PFSK-1 (cell line): ENCODE measurements at regions not wholly inside any gene's neighbourhood (a gene's known extent, or its start where the extent isn't known, plus 50 kb on each side); places are given as distances from the start of the nearest gene placed in this dataset.

Source experiments
- FOXP2 ChIP-seq: optimal IDR thresholded peaks from 2 replicates; pipeline ENCODE3; 2011; ENCODE audit warnings: borderline replicate concordance, control low read depth, inconsistent platforms; ENCODE audit not compliant: insufficient read depth; ENCODE audit errors: extremely low read length, extremely low read depth
- POLR2AphosphoS5 ChIP-seq: IDR thresholded peaks from 2 replicates; pipeline ENCODE4 v1.6.1; 2012; ENCODE audit warnings: low read depth, mild to moderate bottlenecking, control low read depth, low read length, moderate library complexity
- TAF1 ChIP-seq: IDR thresholded peaks from 2 replicates; pipeline ENCODE4 v1.6.1; 2012; ENCODE audit warnings: low read length, control low read depth, borderline replicate concordance; ENCODE audit not compliant: insufficient read depth
- TF ChIP-seq, protein P1 (sequence below), 2 experiments: IDR thresholded peaks; 2 replicates each; pipeline versions ENCODE4 v1.6.1 to v1.8.0; 2011 to 2012; ENCODE audit warnings: low read depth in 2 of 2, low read length in 2 of 2, control low read depth in 1 of 2, inconsistent platforms in 1 of 2, mild to moderate bottlenecking in 1 of 2, moderate library complexity in 1 of 2; ENCODE audit not compliant: insufficient read depth in 1 of 2

DNA sequence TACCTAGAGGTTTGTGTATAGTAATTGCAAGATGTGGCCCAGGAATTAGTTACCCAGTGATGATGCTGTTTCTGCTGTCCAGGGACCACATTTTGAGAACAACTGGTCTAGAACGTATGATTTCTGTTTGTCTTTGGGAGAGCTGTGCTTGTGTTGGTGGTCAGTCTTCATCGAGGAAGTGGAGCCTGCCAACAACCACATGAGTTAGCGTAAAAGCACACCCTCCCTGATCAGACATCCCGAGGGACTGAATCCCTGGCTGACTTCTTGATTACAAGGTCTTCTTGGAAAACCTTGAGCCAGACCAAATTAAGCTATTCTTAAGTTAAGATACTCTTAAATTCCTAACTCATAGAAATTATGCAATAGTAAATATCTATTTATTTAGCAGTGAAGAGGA, 81.7 kb upstream of the ZPLD1 start:
- TF ChIP-seq POLR2AphosphoS5 (no peak), TAF1 (no peak), FOXP2 (no peak)
- TF ChIP-seq, protein P1, sequence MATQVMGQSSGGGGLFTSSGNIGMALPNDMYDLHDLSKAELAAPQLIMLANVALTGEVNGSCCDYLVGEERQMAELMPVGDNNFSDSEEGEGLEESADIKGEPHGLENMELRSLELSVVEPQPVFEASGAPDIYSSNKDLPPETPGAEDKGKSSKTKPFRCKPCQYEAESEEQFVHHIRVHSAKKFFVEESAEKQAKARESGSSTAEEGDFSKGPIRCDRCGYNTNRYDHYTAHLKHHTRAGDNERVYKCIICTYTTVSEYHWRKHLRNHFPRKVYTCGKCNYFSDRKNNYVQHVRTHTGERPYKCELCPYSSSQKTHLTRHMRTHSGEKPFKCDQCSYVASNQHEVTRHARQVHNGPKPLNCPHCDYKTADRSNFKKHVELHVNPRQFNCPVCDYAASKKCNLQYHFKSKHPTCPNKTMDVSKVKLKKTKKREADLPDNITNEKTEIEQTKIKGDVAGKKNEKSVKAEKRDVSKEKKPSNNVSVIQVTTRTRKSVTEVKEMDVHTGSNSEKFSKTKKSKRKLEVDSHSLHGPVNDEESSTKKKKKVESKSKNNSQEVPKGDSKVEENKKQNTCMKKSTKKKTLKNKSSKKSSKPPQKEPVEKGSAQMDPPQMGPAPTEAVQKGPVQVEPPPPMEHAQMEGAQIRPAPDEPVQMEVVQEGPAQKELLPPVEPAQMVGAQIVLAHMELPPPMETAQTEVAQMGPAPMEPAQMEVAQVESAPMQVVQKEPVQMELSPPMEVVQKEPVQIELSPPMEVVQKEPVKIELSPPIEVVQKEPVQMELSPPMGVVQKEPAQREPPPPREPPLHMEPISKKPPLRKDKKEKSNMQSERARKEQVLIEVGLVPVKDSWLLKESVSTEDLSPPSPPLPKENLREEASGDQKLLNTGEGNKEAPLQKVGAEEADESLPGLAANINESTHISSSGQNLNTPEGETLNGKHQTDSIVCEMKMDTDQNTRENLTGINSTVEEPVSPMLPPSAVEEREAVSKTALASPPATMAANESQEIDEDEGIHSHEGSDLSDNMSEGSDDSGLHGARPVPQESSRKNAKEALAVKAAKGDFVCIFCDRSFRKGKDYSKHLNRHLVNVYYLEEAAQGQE (IDR thresholded peaks at IDR 0.05; ENCODE audit: insufficient read depth in 1 of 2, low read depth in 2 of 2, low read length in 2 of 2): no peak
